Activated CD4-positive, alpha-beta memory T cell treated with anti-CD3 and anti-CD28 coated beads, Interleukin-2, amount 10 ng/mL, durations not matched to agents 7 days and 5 days (primary cell): ENCODE measurements at regions not wholly inside any gene's neighbourhood (a gene's known extent, or its start where the extent isn't known, plus 50 kb on each side); places are given as distances from the start of the nearest gene placed in this dataset.

Source experiments
- CTCF ChIA-PET: fragments of 350-600 bp; sonication (Branson Sonifier 250); formaldehyde crosslinking; loops from one replicate; lab custom pipeline; 2021; ENCODE audit warnings: antibody characterized with exemption, inconsistent platforms; lab: Charles Lee
- POLR2A ChIA-PET: fragments of 350-600 bp; sonication (Branson Sonifier 250); formaldehyde crosslinking; loops from one replicate; lab custom pipeline; 2021; ENCODE audit warnings: antibody characterized with exemption; lab: Charles Lee
- DNase-seq: peaks from one replicate; pipeline ENCODE4 v3.0.0-alpha.2; 2020
- H3K27ac Mint-ChIP-seq: one replicate; pipeline ENCODE4 v1.8.0; 2021; ENCODE audit warnings: mild to moderate bottlenecking, mixed read lengths
- H3K27me3 Mint-ChIP-seq: one replicate; pipeline ENCODE4 v1.8.0; 2021; ENCODE audit warnings: mixed read lengths
- H3K36me3 Mint-ChIP-seq: one replicate; pipeline ENCODE4 v1.8.0; 2021; ENCODE audit warnings: low read depth, mixed read lengths
- H3K4me1 Mint-ChIP-seq: one replicate; pipeline ENCODE4 v1.8.0; 2021; ENCODE audit warnings: mixed read lengths
- H3K4me3 Mint-ChIP-seq: one replicate; pipeline ENCODE4 v1.8.0; 2021; ENCODE audit warnings: mild to moderate bottlenecking, mixed read lengths
- H3K9me3 Mint-ChIP-seq: one replicate; pipeline ENCODE4 v1.8.0; 2021; ENCODE audit warnings: mixed read lengths

DNA sequence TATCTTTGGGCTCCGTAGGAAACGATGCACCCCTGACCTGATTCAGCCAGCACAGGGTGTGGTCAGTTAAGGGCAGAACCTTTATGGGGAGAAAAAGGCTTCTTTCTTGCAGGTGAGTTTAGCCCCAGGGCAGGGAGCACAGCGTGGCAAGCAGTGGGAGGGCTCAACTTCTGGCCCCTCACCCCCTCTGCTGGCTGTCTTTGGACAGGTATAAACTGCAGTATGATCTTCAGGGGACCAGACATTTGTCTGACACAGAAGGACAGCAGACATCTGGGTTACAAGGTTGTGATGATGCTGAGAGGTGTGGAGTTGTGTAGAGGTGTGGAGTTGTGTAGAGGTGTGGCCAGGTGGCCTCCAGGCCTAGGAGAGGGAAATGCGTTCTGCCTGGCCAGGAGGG lies 324.0 kb upstream of the PLET1 start:
- no peak for DNase-seq
- no peak overlapping the region for H3K27ac Mint-ChIP-seq

GRCh38 chr11:112587664-112588063 lies 327.0 kb upstream of the PLET1 start:
- DNase-seq = no peak
- no peaks in the 10 kb centered on the region for H3K36me3 Mint-ChIP-seq
- ChIA-PET CTCF (interaction anchor here (0.6 to 2.6 kb wide), 27 partner anchors 9 to 705 kb away, joined by 3 to 39 read pairs (median 6); no protein-coding TSS in a partner anchor), POLR2A (no interaction called here)
- no peak overlapping the region for H3K27ac Mint-ChIP-seq
- H3K4me3 Mint-ChIP-seq = no peak overlapping the region
- H3K27me3 Mint-ChIP-seq = peaks cover 3% of the 10 kb centered on the region
- no peaks in the 10 kb centered on the region for H3K9me3 Mint-ChIP-seq
- H3K4me1 Mint-ChIP-seq = peaks cover 5% of the 10 kb centered on the region

More for the DNA sequence above, 324.0 kb upstream of the PLET1 start:
- Mint-ChIP-seq H3K27me3 (peaks cover 8% of the 10 kb centered on the region), H3K4me1 (peaks cover 5% of the 10 kb centered on the region), H3K9me3 (no peaks in the 10 kb centered on the region), H3K36me3 (no peaks in the 10 kb centered on the region), H3K4me3 (no peak overlapping the region)
- ChIA-PET CTCF (interaction anchor here (1.4 to 1.6 kb wide), 2 partner anchors 29 to 296 kb away, joined by 4 read pairs; no protein-coding TSS in a partner anchor), POLR2A (no interaction called here)

DNA sequence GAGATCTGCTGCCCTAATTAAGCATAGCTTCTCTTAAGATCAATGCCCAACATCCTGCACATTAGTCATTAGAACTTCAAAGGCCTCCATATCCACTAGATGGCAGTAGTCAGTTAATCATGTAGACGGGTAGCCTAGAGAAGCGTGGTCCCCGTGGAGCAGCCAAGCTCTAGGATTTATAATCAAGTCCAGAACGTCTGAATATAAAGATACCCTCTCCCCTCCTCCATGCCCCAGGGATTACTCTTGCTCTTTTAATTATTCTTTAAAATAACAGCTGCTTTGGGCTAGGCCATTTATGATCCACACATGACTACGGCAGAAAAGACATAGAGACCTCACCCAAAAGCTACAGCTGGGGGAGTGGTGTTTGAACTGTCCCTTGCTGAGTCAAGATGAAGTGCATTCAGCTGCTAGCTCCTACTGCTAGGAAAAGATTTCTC lies 327.6 kb upstream of the PLET1 start:
- DNase-seq = peak; percentile 45
- Mint-ChIP-seq H3K27me3 (peaks cover 3% of the 10 kb centered on the region), H3K4me1 (peaks cover 5% of the 10 kb centered on the region), H3K27ac (no peak overlapping the region), H3K9me3 (no peaks in the 10 kb centered on the region), H3K4me3 (no peak overlapping the region), H3K36me3 (no peaks in the 10 kb centered on the region)
- ChIA-PET POLR2A (interaction anchor here (0.6 kb wide), 1 partner anchor 27 kb away, joined by 3 read pairs; no protein-coding TSS in a partner anchor), CTCF (interaction anchor here (0.5 to 2.6 kb wide), 32 partner anchors 9 to 704 kb away, joined by 3 to 39 read pairs (median 5); no protein-coding TSS in a partner anchor)

- Mint-ChIP-seq H3K4me1 (peaks cover 1% of the 10 kb centered on the region), H3K27me3 (peaks cover 3% of the 10 kb centered on the region), H3K36me3 (no peaks in the 10 kb centered on the region), H3K27ac (no peak overlapping the region), H3K4me3 (no peak overlapping the region), H3K9me3 (no peaks in the 10 kb centered on the region)
- ChIA-PET CTCF (interaction anchor here (0.7 to 2.6 kb wide), 16 partner anchors 8 to 701 kb away, joined by 3 to 39 read pairs (median 8); no protein-coding TSS in a partner anchor), POLR2A (no interaction called here)
- no peak for DNase-seq
Measured at GRCh38 chr11:112589155-112589554, 328.5 kb upstream of the PLET1 start.

DNA sequence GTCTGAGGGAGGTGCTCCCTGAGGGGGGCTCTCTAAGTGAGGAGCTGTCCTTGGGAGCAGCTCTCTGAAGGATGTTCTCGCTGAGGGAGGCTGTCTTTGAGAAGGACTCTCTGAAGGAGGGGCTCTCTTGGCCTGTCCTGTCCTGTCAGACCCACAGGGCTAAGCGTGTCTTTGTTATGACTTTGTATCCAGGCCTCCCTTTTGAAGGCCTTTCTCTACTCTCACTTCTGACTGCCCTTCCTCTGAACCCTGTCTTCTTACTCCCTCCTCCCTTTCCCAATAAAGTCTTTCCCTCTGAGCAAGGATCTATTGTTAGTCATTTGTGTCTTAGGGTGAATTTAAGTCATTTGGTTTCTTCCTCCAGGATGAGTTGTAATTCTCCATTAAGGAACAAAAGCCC lies 330.1 kb upstream of the PLET1 start:
- H3K27me3 Mint-ChIP-seq = peaks cover 3% of the 10 kb centered on the region
- POLR2A ChIA-PET = no interaction called here
- H3K9me3 Mint-ChIP-seq = no peaks in the 10 kb centered on the region
- no peak overlapping the region for H3K4me3 Mint-ChIP-seq
- no peak for DNase-seq
- no peak overlapping the region for H3K27ac Mint-ChIP-seq
- H3K36me3 Mint-ChIP-seq = no peaks in the 10 kb centered on the region
- peaks cover 1% of the 10 kb centered on the region for H3K4me1 Mint-ChIP-seq
- CTCF ChIA-PET = interaction anchor here (0.9 to 1.5 kb wide), 2 partner anchors 25 to 699 kb away, joined by 3 to 5 read pairs; no protein-coding TSS in a partner anchor

DNA sequence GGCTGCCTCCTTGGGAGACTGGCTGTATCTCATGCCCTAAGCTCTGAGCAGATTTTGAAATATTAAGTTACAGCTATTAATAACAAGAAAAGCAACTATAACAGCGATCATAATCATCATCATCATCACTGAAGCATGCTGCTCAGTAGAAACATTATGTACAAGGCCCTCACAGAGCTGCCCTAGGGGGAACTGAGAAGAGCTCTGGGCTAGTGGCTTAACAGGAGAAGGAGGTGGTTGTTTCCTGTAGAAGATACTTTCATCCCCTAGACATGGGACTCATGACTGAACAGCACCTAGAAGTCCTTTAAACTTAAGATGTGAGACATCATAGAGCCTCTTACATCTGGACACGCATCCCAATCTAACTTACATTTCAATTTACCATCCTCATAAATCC lies 332.8 kb upstream of the PLET1 start:
- H3K36me3 Mint-ChIP-seq = no peaks in the 10 kb centered on the region
- H3K27ac Mint-ChIP-seq = no peak overlapping the region
- DNase-seq = no peak
- peaks cover 6% of the 10 kb centered on the region for H3K4me1 Mint-ChIP-seq
- no peaks in the 10 kb centered on the region for H3K27me3 Mint-ChIP-seq
- no peaks in the 10 kb centered on the region for H3K9me3 Mint-ChIP-seq
- ChIA-PET CTCF (interaction anchor here (1.1 kb wide), 1 partner anchor 38 kb away, joined by 3 read pairs; no protein-coding TSS in a partner anchor), POLR2A (no interaction called here)
- H3K4me3 Mint-ChIP-seq = no peak overlapping the region

DNA sequence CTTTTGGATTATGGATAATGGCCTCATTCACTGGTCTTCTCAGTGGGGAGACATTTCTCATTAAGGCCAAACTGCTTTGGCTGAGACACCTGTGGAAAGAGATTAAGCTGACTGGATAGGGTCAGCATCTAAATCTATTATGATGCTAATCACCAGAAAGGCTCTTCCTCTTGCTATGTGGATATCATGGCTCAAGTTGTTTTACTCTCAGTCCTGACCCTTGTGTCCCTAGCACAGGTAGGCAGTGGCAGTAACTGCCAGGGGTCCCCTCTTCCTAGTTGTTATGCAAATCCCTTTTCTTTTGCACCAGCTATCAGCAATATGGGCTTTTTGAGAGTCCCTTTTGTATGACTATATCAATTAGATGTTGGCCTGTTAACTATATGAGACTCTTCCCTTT lies 335.7 kb upstream of the PLET1 start:
- POLR2A ChIA-PET = no interaction called here
- Mint-ChIP-seq H3K36me3 (no peaks in the 10 kb centered on the region), H3K4me3 (no peak overlapping the region), H3K27ac (no peak overlapping the region), H3K27me3 (peaks cover 7% of the 10 kb centered on the region), H3K9me3 (no peaks in the 10 kb centered on the region), H3K4me1 (peaks cover 6% of the 10 kb centered on the region)
- CTCF ChIA-PET = interaction anchor here (2.3 kb wide), 1 partner anchor 8 kb away, joined by 12 read pairs; no protein-coding TSS in a partner anchor
- DNase-seq = no peak

DNA sequence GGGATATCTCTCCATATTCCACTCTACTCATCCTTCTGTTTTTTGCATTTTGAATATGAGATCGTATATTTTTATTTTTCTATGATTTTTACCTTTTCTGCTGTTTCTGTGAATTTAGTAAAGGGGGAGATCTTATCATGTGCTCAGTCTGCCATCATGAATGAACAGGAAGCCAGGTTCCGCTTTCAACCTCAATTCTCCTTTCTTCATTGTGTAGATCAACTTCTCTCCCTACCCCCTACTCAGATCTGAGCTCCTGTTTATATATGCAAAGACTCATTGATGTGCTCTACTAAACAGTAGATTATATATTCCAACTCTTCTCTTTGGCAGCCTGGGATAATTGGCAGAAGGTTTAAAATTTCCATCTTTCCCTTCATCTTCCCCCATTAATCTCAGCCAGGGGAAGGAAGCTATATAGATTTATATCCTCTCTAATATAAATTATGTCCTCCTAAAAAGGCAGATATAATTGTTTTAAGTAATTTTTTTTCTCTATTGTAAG lies 336.7 kb upstream of the PLET1 start:
- no peaks in the 10 kb centered on the region for H3K36me3 Mint-ChIP-seq
- no peak overlapping the region for H3K27ac Mint-ChIP-seq
- DNase-seq = no peak
- ChIA-PET CTCF (interaction anchor here (2.3 kb wide), 1 partner anchor 9 kb away, joined by 12 read pairs; no protein-coding TSS in a partner anchor), POLR2A (no interaction called here)
- H3K9me3 Mint-ChIP-seq = no peaks in the 10 kb centered on the region
- peaks cover 12% of the 10 kb centered on the region for H3K27me3 Mint-ChIP-seq
- peaks cover 6% of the 10 kb centered on the region for H3K4me1 Mint-ChIP-seq
- no peak overlapping the region for H3K4me3 Mint-ChIP-seq

GRCh38 chr11:112599265-112599664 lies 338.6 kb upstream of the PLET1 start:
- no peak for DNase-seq
- CTCF ChIA-PET = interaction anchor here (0.7 to 1.2 kb wide), 2 partner anchors 11 to 1147 kb away, joined by 4 read pairs; no protein-coding TSS in a partner anchor
- no peaks in the 10 kb centered on the region for H3K36me3 Mint-ChIP-seq
- POLR2A ChIA-PET = no interaction called here
- H3K4me3 Mint-ChIP-seq = no peak overlapping the region
- no peak overlapping the region for H3K27ac Mint-ChIP-seq
- H3K4me1 Mint-ChIP-seq = peaks cover 6% of the 10 kb centered on the region
- H3K27me3 Mint-ChIP-seq = peaks cover 18% of the 10 kb centered on the region
- H3K9me3 Mint-ChIP-seq = no peaks in the 10 kb centered on the region

GRCh38 chr11:112599856-112600533 lies 339.3 kb upstream of the PLET1 start:
- Mint-ChIP-seq H3K4me1 (peaks cover 6% of the 10 kb centered on the region), H3K36me3 (no peaks in the 10 kb centered on the region), H3K9me3 (no peaks in the 10 kb centered on the region), H3K27me3 (peaks cover 18% of the 10 kb centered on the region), H3K27ac (no peak overlapping the region), H3K4me3 (no peak overlapping the region)
- DNase-seq = no peak
- CTCF ChIA-PET = interaction anchor here (1.2 kb wide), 1 partner anchor 12 kb away, joined by 4 read pairs; no protein-coding TSS in a partner anchor
- POLR2A ChIA-PET = no interaction called here

- peaks cover 20% of the 10 kb centered on the region for H3K27me3 Mint-ChIP-seq
- no peaks in the 10 kb centered on the region for H3K4me1 Mint-ChIP-seq
- no peaks in the 10 kb centered on the region for H3K9me3 Mint-ChIP-seq
- H3K27ac Mint-ChIP-seq = no peak overlapping the region
- no peak for DNase-seq
- no peaks in the 10 kb centered on the region for H3K36me3 Mint-ChIP-seq
- no peak overlapping the region for H3K4me3 Mint-ChIP-seq
- POLR2A ChIA-PET = no interaction called here
- CTCF ChIA-PET = no interaction called here
Measured at GRCh38 chr11:112605093-112605666, 344.5 kb upstream of the PLET1 start.

- H3K4me3 Mint-ChIP-seq = no peak overlapping the region
- no peaks in the 10 kb centered on the region for H3K9me3 Mint-ChIP-seq
- POLR2A ChIA-PET = no interaction called here
- H3K36me3 Mint-ChIP-seq = no peaks in the 10 kb centered on the region
- CTCF ChIA-PET = no interaction called here
- H3K4me1 Mint-ChIP-seq = no peaks in the 10 kb centered on the region
- H3K27ac Mint-ChIP-seq = no peak overlapping the region
- H3K27me3 Mint-ChIP-seq = peaks cover 23% of the 10 kb centered on the region
- no peak for DNase-seq
Measured at GRCh38 chr11:112606656-112607055, 346.0 kb upstream of the PLET1 start.

- Mint-ChIP-seq H3K27me3 (peaks cover 15% of the 10 kb centered on the region), H3K36me3 (no peaks in the 10 kb centered on the region), H3K9me3 (no peaks in the 10 kb centered on the region), H3K27ac (no peak overlapping the region), H3K4me1 (no peaks in the 10 kb centered on the region), H3K4me3 (no peak overlapping the region)
- DNase-seq = no peak
- ChIA-PET CTCF (no interaction called here), POLR2A (no interaction called here)
Measured at GRCh38 chr11:112608509-112608908, 347.8 kb upstream of the PLET1 start.
